Peyer's patch (tissue), 4 donors: ENCODE measurements at regions not wholly inside any gene's neighbourhood (a gene's known extent, or its start where the extent isn't known, plus 50 kb on each side); places are given as distances from the start of the nearest gene placed in this dataset.

Experiments
- POLR2A ChIP-seq, 2 donors: fragments of 450-650 bp; IDR thresholded peaks; one replicate each; pipeline ENCODE4 v1.5.1; 2017; ENCODE audit warnings: antibody characterized with exemption in 2 of 2, mild to moderate bottlenecking in 2 of 2, moderate library complexity in 2 of 2
- TF ChIP-seq, protein P1 (sequence below), 6 experiments: fragments of 450-650 bp in 4 of 6; fragments of 200-600 bp in 2 of 6; sonication (generic) in 1 of 6; IDR thresholded peaks; one replicate each; pipeline ENCODE4 v1.5.1; 2017 to 2019; ENCODE audit warnings: antibody characterized with exemption in 6 of 6, mild to moderate bottlenecking in 3 of 6, moderate library complexity in 1 of 6

DNA sequence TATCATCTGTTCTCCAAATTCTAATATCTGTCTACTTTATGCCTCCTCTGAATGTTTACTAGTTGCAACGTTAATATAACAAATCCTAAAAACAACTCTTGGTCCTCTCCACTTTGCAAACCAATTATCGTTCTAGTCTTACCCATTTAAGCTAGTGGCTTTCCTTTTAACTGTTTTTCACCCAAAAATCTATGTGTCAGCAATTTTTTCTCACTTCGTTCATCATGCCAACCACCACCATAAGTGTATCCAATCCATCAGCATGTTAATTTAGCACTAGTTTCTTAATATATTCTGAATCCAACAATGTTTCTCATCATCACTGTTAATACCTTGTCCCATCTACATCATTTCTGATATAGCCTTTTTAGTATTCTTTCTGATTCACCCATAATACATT, 90.0 kb upstream of the RORB start:
- TF ChIP-seq, protein P1, sequence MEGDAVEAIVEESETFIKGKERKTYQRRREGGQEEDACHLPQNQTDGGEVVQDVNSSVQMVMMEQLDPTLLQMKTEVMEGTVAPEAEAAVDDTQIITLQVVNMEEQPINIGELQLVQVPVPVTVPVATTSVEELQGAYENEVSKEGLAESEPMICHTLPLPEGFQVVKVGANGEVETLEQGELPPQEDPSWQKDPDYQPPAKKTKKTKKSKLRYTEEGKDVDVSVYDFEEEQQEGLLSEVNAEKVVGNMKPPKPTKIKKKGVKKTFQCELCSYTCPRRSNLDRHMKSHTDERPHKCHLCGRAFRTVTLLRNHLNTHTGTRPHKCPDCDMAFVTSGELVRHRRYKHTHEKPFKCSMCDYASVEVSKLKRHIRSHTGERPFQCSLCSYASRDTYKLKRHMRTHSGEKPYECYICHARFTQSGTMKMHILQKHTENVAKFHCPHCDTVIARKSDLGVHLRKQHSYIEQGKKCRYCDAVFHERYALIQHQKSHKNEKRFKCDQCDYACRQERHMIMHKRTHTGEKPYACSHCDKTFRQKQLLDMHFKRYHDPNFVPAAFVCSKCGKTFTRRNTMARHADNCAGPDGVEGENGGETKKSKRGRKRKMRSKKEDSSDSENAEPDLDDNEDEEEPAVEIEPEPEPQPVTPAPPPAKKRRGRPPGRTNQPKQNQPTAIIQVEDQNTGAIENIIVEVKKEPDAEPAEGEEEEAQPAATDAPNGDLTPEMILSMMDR (IDR thresholded peaks at IDR 0.05) = no peak
- TF ChIP-seq POLR2A (IDR thresholded peaks at IDR 0.05) = no peak
